Endodermal cell (in vitro differentiated cells): ENCODE measurements at regions not wholly inside any gene's neighbourhood (a gene's known extent, or its start where the extent isn't known, plus 50 kb on each side); places are given as distances from the start of the nearest gene placed in this dataset.

Source experiments
- DNase-seq: peaks from one replicate; pipeline ENCODE4 v3.0.0-alpha.2; 2017
- H3K27ac ChIP-seq: 2 replicates; pipeline ENCODE4 v1.5.1; 2013; ENCODE audit warnings: mild to moderate bottlenecking, low read depth, low read length, moderate library complexity
- H3K27me3 ChIP-seq: 2 replicates; pipeline ENCODE4 v1.6.1; 2013; ENCODE audit warnings: mild to moderate bottlenecking, low read length, moderate library complexity; ENCODE audit not compliant: insufficient read depth, control insufficient read depth, poor library complexity, severe bottlenecking
- H3K36me3 ChIP-seq: 2 replicates; pipeline ENCODE4 v1.7.0; 2013; ENCODE audit warnings: mild to moderate bottlenecking, low read length, moderate library complexity; ENCODE audit not compliant: control insufficient read depth, insufficient read depth
- H3K4me1 ChIP-seq: one replicate; pipeline ENCODE4 v1.7.0; 2013; ENCODE audit warnings: low read length; ENCODE audit not compliant: control insufficient read depth, insufficient read depth
- H3K4me3 ChIP-seq: 2 replicates; pipeline ENCODE4 v1.5.1; 2013; ENCODE audit warnings: mild to moderate bottlenecking, low read length, moderate library complexity
- H3K9ac ChIP-seq: 2 replicates; pipeline ENCODE4 v1.6.1; 2013; ENCODE audit warnings: mild to moderate bottlenecking, low read length, moderate library complexity; ENCODE audit not compliant: poor library complexity, severe bottlenecking; ENCODE audit errors: extremely low read depth
- H3K9me3 ChIP-seq: 2 replicates; pipeline ENCODE4 v1.6.1; 2013; ENCODE audit warnings: mild to moderate bottlenecking, low read length, moderate library complexity; ENCODE audit not compliant: control insufficient read depth
- H3K27ac Mint-ChIP-seq: 2 replicates; pipeline ENCODE4 v1.8.0; 2020; ENCODE audit warnings: mixed read lengths
- H3K27me3 Mint-ChIP-seq: 2 replicates; pipeline ENCODE4 v1.8.0; 2021; ENCODE audit warnings: mild to moderate bottlenecking, mixed read lengths; ENCODE audit not compliant: insufficient read depth
- H3K36me3 Mint-ChIP-seq: 2 replicates; pipeline ENCODE4 v1.8.0; 2020; ENCODE audit warnings: low read depth, mixed read lengths
- H3K4me1 Mint-ChIP-seq: 2 replicates; pipeline ENCODE4 v1.8.0; 2020; ENCODE audit warnings: mixed read lengths
- H3K4me3 Mint-ChIP-seq: 2 replicates; pipeline ENCODE4 v1.8.0; 2020; ENCODE audit warnings: mild to moderate bottlenecking, moderate library complexity, mixed read lengths
- H3K9me3 Mint-ChIP-seq: 2 replicates; pipeline ENCODE4 v1.8.0; 2020; ENCODE audit warnings: mild to moderate bottlenecking, mixed read lengths
- CTCF ChIP-seq: fragments of 200-600 bp; sonication (generic); conservative IDR thresholded peaks from 2 replicates; pipeline ENCODE4 v1.5.0; 2021; ENCODE audit warnings: antibody characterized with exemption, mild to moderate bottlenecking
- WGBS, 2 experiments: methylation state at CpG; one replicate each; pipeline versions ENCODE4 v1.1.5 to v1.1.7; 2013; ENCODE audit warnings: missing lambda C conversion rate in 2 of 2, mixed read lengths in 1 of 2; ENCODE audit not compliant: insufficient coverage in 1 of 2, insufficient read length in 1 of 2; 5-methylcytosine and 5-hydroxymethylcytosine counted together

DNA sequence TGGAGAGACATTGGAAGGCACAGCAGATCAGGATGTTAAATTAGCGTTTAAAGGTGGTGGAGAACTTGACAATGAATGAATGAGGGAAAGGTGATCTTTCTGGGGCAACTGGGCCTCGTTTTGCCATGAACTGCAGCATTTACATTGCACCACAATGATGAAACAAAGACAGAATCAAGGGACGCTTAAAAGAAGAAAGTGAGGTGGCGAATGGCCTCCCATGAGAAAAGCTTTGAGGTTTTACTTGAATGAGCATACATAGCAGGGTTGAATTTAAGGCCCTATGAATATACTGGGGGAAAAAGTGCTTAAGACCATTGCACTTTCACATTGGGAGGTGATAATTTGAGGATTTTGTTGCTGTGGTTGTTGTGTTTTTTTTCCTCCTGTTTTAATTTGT, 476.4 kb downstream of the ISL1 start:
- Mint-ChIP-seq H3K36me3 (no peaks in the 10 kb centered on the region), H3K9me3 (no peaks in the 10 kb centered on the region), H3K27me3 (no peaks in the 10 kb centered on the region), H3K4me3 (no peak overlapping the region), H3K4me1 (no peaks in the 10 kb centered on the region), H3K27ac (peak overlapping the region; percentile 5)
- H3K27ac ChIP-seq = no peak overlapping the region
- no peak for TF ChIP-seq CTCF
- no peaks in the 10 kb centered on the region for H3K36me3 ChIP-seq
- no peaks in the 10 kb centered on the region for H3K4me1 ChIP-seq
- no peak overlapping the region for H3K4me3 ChIP-seq
- DNase-seq = no peak
- H3K9me3 ChIP-seq = no peaks in the 10 kb centered on the region
- 64 to 77% methylated on average over 3 to 4 of the region's 4 CpGs for WGBS, 2 experiments
- no peaks in the 10 kb centered on the region for H3K27me3 ChIP-seq
- no peak overlapping the region for H3K9ac ChIP-seq

GRCh38 chr5:51860532-51861018, 477.3 kb downstream of the ISL1 start:
- H3K9ac ChIP-seq = no peak overlapping the region
- no peaks in the 10 kb centered on the region for H3K9me3 ChIP-seq
- Mint-ChIP-seq H3K4me1 (no peaks in the 10 kb centered on the region), H3K36me3 (no peaks in the 10 kb centered on the region), H3K4me3 (no peak overlapping the region), H3K27me3 (no peaks in the 10 kb centered on the region), H3K27ac (no peak overlapping the region), H3K9me3 (no peaks in the 10 kb centered on the region)
- WGBS, 2 experiments = 94% methylated on average over 1 of the region's 1 CpG; no CpG with 5 or more reads in 1 of the 2 experiments
- no peaks in the 10 kb centered on the region for H3K27me3 ChIP-seq
- H3K27ac ChIP-seq = no peak overlapping the region
- H3K4me1 ChIP-seq = no peaks in the 10 kb centered on the region
- no peak overlapping the region for H3K4me3 ChIP-seq
- no peaks in the 10 kb centered on the region for H3K36me3 ChIP-seq
- DNase-seq = no peak
- no peak for TF ChIP-seq CTCF

- Histone ChIP-seq H3K27me3 (no peaks in the 10 kb centered on the region), H3K4me3 (no peak overlapping the region), H3K4me1 (no peaks in the 10 kb centered on the region), H3K9ac (no peak overlapping the region), H3K36me3 (no peaks in the 10 kb centered on the region), H3K9me3 (peaks cover 14% of the 10 kb centered on the region), H3K27ac (no peak overlapping the region)
- Mint-ChIP-seq H3K27ac (no peak overlapping the region), H3K36me3 (no peaks in the 10 kb centered on the region), H3K4me3 (no peak overlapping the region), H3K4me1 (no peaks in the 10 kb centered on the region), H3K27me3 (no peaks in the 10 kb centered on the region), H3K9me3 (peaks cover 23% of the 10 kb centered on the region)
- WGBS, 2 experiments = 58 to 87% methylated on average over 2 of the region's 2 CpGs
- TF ChIP-seq CTCF = no peak
- no peak for DNase-seq
Observed at GRCh38 chr5:51872144-51872543, 488.9 kb downstream of the ISL1 start.
